Panc1 (cell line): ENCODE measurements at regions not wholly inside any gene's neighbourhood (a gene's known extent, or its start where the extent isn't known, plus 50 kb on each side); places are given as distances from the start of the nearest gene placed in this dataset.

Source experiments
- TF ChIP-seq, protein P1 (sequence below), 2 experiments: IDR thresholded peaks; 2 replicates each; pipeline ENCODE4 v1.6.1; 2011 to 2012; ENCODE audit warnings: low read depth in 2 of 2, control low read depth in 1 of 2, low read length in 1 of 2, mild to moderate bottlenecking in 1 of 2, moderate library complexity in 1 of 2; ENCODE audit not compliant: insufficient read depth in 1 of 2
- TF ChIP-seq, protein P2 (sequence below): fragments of 450-650 bp; IDR thresholded peaks from 2 replicates; pipeline ENCODE4 v1.5.1; 2017; ENCODE audit warnings: mild to moderate bottlenecking

DNA sequence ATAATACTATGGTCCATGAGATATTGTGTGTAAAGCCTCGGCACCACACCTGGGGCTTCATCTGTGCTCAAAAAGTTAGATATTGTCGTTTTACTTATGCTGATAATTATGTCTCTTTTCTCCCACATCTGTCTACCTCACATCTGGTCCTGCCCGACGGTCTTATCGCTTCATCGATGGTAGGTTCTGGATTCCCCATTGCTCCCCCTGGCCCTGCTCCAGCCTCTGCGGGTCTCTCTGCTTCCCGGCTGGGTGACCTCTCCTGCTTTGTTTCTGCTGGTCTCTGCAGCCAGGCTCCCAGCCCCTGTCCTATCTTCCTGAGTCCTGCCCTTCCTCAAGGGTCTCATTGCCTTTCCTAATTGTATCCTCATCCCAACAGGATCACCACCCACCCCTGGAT lies 294.2 kb downstream of the NDUFA10 start:
- TF ChIP-seq, protein P1, sequence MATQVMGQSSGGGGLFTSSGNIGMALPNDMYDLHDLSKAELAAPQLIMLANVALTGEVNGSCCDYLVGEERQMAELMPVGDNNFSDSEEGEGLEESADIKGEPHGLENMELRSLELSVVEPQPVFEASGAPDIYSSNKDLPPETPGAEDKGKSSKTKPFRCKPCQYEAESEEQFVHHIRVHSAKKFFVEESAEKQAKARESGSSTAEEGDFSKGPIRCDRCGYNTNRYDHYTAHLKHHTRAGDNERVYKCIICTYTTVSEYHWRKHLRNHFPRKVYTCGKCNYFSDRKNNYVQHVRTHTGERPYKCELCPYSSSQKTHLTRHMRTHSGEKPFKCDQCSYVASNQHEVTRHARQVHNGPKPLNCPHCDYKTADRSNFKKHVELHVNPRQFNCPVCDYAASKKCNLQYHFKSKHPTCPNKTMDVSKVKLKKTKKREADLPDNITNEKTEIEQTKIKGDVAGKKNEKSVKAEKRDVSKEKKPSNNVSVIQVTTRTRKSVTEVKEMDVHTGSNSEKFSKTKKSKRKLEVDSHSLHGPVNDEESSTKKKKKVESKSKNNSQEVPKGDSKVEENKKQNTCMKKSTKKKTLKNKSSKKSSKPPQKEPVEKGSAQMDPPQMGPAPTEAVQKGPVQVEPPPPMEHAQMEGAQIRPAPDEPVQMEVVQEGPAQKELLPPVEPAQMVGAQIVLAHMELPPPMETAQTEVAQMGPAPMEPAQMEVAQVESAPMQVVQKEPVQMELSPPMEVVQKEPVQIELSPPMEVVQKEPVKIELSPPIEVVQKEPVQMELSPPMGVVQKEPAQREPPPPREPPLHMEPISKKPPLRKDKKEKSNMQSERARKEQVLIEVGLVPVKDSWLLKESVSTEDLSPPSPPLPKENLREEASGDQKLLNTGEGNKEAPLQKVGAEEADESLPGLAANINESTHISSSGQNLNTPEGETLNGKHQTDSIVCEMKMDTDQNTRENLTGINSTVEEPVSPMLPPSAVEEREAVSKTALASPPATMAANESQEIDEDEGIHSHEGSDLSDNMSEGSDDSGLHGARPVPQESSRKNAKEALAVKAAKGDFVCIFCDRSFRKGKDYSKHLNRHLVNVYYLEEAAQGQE (IDR thresholded peaks at IDR 0.05; ENCODE audit: insufficient read depth in 1 of 2, low read depth in 2 of 2, low read length in 1 of 2), result no peak
- TF ChIP-seq, protein P2, sequence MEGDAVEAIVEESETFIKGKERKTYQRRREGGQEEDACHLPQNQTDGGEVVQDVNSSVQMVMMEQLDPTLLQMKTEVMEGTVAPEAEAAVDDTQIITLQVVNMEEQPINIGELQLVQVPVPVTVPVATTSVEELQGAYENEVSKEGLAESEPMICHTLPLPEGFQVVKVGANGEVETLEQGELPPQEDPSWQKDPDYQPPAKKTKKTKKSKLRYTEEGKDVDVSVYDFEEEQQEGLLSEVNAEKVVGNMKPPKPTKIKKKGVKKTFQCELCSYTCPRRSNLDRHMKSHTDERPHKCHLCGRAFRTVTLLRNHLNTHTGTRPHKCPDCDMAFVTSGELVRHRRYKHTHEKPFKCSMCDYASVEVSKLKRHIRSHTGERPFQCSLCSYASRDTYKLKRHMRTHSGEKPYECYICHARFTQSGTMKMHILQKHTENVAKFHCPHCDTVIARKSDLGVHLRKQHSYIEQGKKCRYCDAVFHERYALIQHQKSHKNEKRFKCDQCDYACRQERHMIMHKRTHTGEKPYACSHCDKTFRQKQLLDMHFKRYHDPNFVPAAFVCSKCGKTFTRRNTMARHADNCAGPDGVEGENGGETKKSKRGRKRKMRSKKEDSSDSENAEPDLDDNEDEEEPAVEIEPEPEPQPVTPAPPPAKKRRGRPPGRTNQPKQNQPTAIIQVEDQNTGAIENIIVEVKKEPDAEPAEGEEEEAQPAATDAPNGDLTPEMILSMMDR, result no peak
